H1 (cell line): ENCODE measurements at regions not wholly inside any gene's neighbourhood (a gene's known extent, or its start where the extent isn't known, plus 50 kb on each side); places are given as distances from the start of the nearest gene placed in this dataset.

Experiments
- CTCF ChIA-PET: fragments of 300-600 bp; sonication (Branson Sonifier 250); formaldehyde crosslinking; loops from one replicate; lab custom pipeline; 2021; ENCODE audit not compliant: partially characterized antibody; lab: Charles Lee
- POLR2A ChIA-PET: fragments of 300-600 bp; sonication (Branson Sonifier 250); formaldehyde crosslinking; loops from one replicate; lab custom pipeline; 2021; ENCODE audit warnings: inconsistent platforms; ENCODE audit not compliant: partially characterized antibody; lab: Charles Lee
- DNase-seq, 2 experiments: peaks; one replicate each; pipeline versions ENCODE4 v3.0.0 to v3.0.0-alpha.2; 2010 to 2022; ENCODE audit warnings: low spot score in 2 of 2, low read depth in 1 of 2, mixed read lengths in 1 of 2
- FAIRE-seq: peaks from 2 replicates; lab custom pipeline; 2011; peaks lifted over from hg19 to GRCh38; lab: Jason Lieb, UNC
- H2AFZ ChIP-seq: 2 replicates; pipeline ENCODE4 v1.8.1; 2012; ENCODE audit warnings: low read length, inconsistent platforms
- H2AK5ac ChIP-seq: 2 replicates; pipeline ENCODE4 v1.6.1; 2013; ENCODE audit warnings: low read depth, low read length
- H2BK120ac ChIP-seq: replicated peaks from 2 replicates; pipeline ENCODE3; 2013; ENCODE audit warnings: low read depth, low read length, inconsistent platforms
- H2BK12ac ChIP-seq: 2 replicates; pipeline ENCODE4 v1.6.1; 2013; ENCODE audit warnings: low read depth, low read length
- H2BK15ac ChIP-seq: 2 replicates; pipeline ENCODE4 v1.6.1; 2013; ENCODE audit warnings: low read length
- H2BK20ac ChIP-seq: 2 replicates; pipeline ENCODE4 v1.6.1; 2013; ENCODE audit warnings: low read length
- H2BK5ac ChIP-seq: 2 replicates; pipeline ENCODE4 v1.6.1; 2013; ENCODE audit warnings: low read depth, low read length
- H3K14ac ChIP-seq: 2 replicates; pipeline ENCODE4 v1.6.1; 2013; ENCODE audit warnings: inconsistent platforms; ENCODE audit not compliant: insufficient read length
- H3K18ac ChIP-seq: 2 replicates; pipeline ENCODE4 v1.6.1; 2013; ENCODE audit warnings: low read length; ENCODE audit errors: extremely low read depth
- H3K23ac ChIP-seq: 2 replicates; pipeline ENCODE4 v1.6.1; 2013; ENCODE audit warnings: inconsistent platforms; ENCODE audit not compliant: insufficient read length
- H3K23me2 ChIP-seq: 2 replicates; pipeline ENCODE4 v1.6.1; 2013; ENCODE audit warnings: low read depth, low read length
- H3K27ac ChIP-seq: 2 replicates; pipeline ENCODE4 v1.6.1; 2011; ENCODE audit warnings: low read depth, low read length, inconsistent platforms
- H3K27me3 ChIP-seq, 4 experiments: replicated peaks in 1 of 4; 1 replicate in 1 of 4; 2 replicates in 3 of 4; pipeline versions ENCODE4 v1.6.1 to v1.8.1; 2011 to 2013; ENCODE audit warnings: low read length in 3 of 4, mild to moderate bottlenecking in 3 of 4, inconsistent platforms in 2 of 4, mixed read lengths in 2 of 4, moderate library complexity in 1 of 4; ENCODE audit not compliant: control insufficient read depth in 3 of 4, insufficient read depth in 3 of 4; ENCODE audit errors: extremely low read depth in 1 of 4
- H3K36me3 ChIP-seq, 4 experiments: 2 replicates each; pipeline versions ENCODE4 v1.6.1 to v1.8.1; 2011 to 2013; ENCODE audit warnings: mild to moderate bottlenecking in 4 of 4, low read length in 3 of 4, moderate library complexity in 2 of 4, control low read depth in 1 of 4, inconsistent platforms in 1 of 4; ENCODE audit not compliant: insufficient read depth in 4 of 4, control insufficient read depth in 2 of 4
- H3K4ac ChIP-seq: replicated peaks from 2 replicates; pipeline ENCODE3; 2013; ENCODE audit warnings: low read length, low read depth, mixed read lengths, inconsistent platforms; ENCODE audit not compliant: insufficient read length
- H3K4me1 ChIP-seq, 4 experiments: replicated peaks in 1 of 4; 1 replicate in 1 of 4; 2 replicates in 3 of 4; pipeline versions ENCODE4 v1.6.1 to v1.8.1; 2011 to 2013; ENCODE audit warnings: low read length in 3 of 4, inconsistent platforms in 2 of 4, mixed read lengths in 1 of 4; ENCODE audit not compliant: insufficient read depth in 4 of 4, control insufficient read depth in 3 of 4
- H3K4me2 ChIP-seq, 2 experiments: 2 replicates each; pipeline versions ENCODE4 v1.6.1 to v1.8.1; 2011 to 2013; ENCODE audit warnings: low read depth in 2 of 2, low read length in 2 of 2, control low read depth in 1 of 2, inconsistent platforms in 1 of 2, mild to moderate bottlenecking in 1 of 2; ENCODE audit not compliant: insufficient read depth in 1 of 2
- H3K4me3 ChIP-seq, 4 experiments: fragments of 200-600, 300-600 bp in 1 of 4; sonication (generic), shearing (Covaris generic), sonication (Bioruptor Twin) in 1 of 4; 2 replicates each; pipeline versions ENCODE4 v1.5.1 to v1.8.1; 2011 to 2016; ENCODE audit warnings: low read length in 4 of 4, low read depth in 3 of 4, control low read depth in 2 of 4, inconsistent platforms in 2 of 4, mild to moderate bottlenecking in 2 of 4, mixed read lengths in 1 of 4, moderate library complexity in 1 of 4; ENCODE audit not compliant: insufficient read depth in 2 of 4; ENCODE audit errors: extremely low read depth in 1 of 4
- H3K56ac ChIP-seq: replicated peaks from 2 replicates; pipeline ENCODE3; 2013; ENCODE audit warnings: low read depth, mild to moderate bottlenecking, mixed read lengths, low read length, inconsistent platforms; ENCODE audit not compliant: insufficient read length
- H3K79me1 ChIP-seq: 2 replicates; pipeline ENCODE4 v1.6.1; 2013; ENCODE audit warnings: low read depth, low read length, control low read depth
- H3K79me2 ChIP-seq, 2 experiments: 2 replicates each; pipeline versions ENCODE4 v1.6.1 to v1.8.1; 2012 to 2013; ENCODE audit warnings: low read length in 2 of 2, mild to moderate bottlenecking in 2 of 2, inconsistent platforms in 1 of 2; ENCODE audit not compliant: insufficient read depth in 2 of 2, control insufficient read depth in 1 of 2
- H3K9ac ChIP-seq, 4 experiments: replicated peaks in 1 of 4; 1 replicate in 1 of 4; 2 replicates in 3 of 4; pipeline versions ENCODE4 v1.6.1 to v1.8.1; 2011 to 2013; ENCODE audit warnings: low read depth in 3 of 4, low read length in 3 of 4, control low read depth in 2 of 4, mild to moderate bottlenecking in 2 of 4, moderate library complexity in 2 of 4, inconsistent platforms in 1 of 4; ENCODE audit errors: extremely low read depth in 1 of 4
- H3K9me3 ChIP-seq, 2 experiments: 2 replicates each; pipeline versions ENCODE4 v1.6.1 to v1.8.1; 2012 to 2013; ENCODE audit warnings: mild to moderate bottlenecking in 2 of 2, moderate library complexity in 2 of 2, control low read depth in 1 of 2, inconsistent platforms in 1 of 2, low read depth in 1 of 2, low read length in 1 of 2, mixed read lengths in 1 of 2; ENCODE audit not compliant: insufficient read depth in 2 of 2
- H4K20me1 ChIP-seq, 2 experiments: replicated peaks in 1 of 2; 2 replicates each; pipeline versions ENCODE3 to v1.8.1; 2011 to 2013; ENCODE audit warnings: inconsistent platforms in 2 of 2, low read length in 2 of 2, mild to moderate bottlenecking in 1 of 2; ENCODE audit not compliant: insufficient read depth in 2 of 2, control insufficient read depth in 1 of 2
- H4K5ac ChIP-seq: 2 replicates; pipeline ENCODE4 v1.6.1; 2013; ENCODE audit warnings: low read length, low read depth, mixed read lengths, inconsistent platforms; ENCODE audit not compliant: insufficient read length
- H4K8ac ChIP-seq: 2 replicates; pipeline ENCODE4 v1.8.0; 2013; ENCODE audit warnings: mild to moderate bottlenecking, moderate library complexity, low read length, inconsistent platforms; ENCODE audit not compliant: insufficient read depth; ENCODE audit errors: extremely low read depth
- H4K91ac ChIP-seq: replicated peaks from 2 replicates; pipeline ENCODE3; 2013; ENCODE audit warnings: low read length, mixed read lengths, inconsistent platforms; ENCODE audit not compliant: insufficient read length
- BACH1 ChIP-seq: IDR thresholded peaks from 2 replicates; pipeline ENCODE4 v1.6.1; 2012; ENCODE audit warnings: low read length, improper control_type of control experiment
- BRCA1 ChIP-seq: IDR thresholded peaks from 2 replicates; pipeline ENCODE4 v1.6.1; 2012; ENCODE audit warnings: low read depth, low read length, improper control_type of control experiment
- CEBPB ChIP-seq: IDR thresholded peaks from 2 replicates; pipeline ENCODE4 v1.6.1; 2012; ENCODE audit warnings: low read depth, low read length
- CREB1 ChIP-seq: IDR thresholded peaks from 2 replicates; pipeline ENCODE4 v1.6.1; 2012; ENCODE audit warnings: inconsistent platforms
- EGR1 ChIP-seq: IDR thresholded peaks from 2 replicates; pipeline ENCODE4 v1.6.1; 2011; ENCODE audit warnings: low read depth, low read length, borderline replicate concordance
- TAF1 ChIP-seq: IDR thresholded peaks from 2 replicates; pipeline ENCODE4 v1.6.1; 2011; ENCODE audit warnings: mild to moderate bottlenecking, low read depth, low read length
- WGBS, 2 experiments: shearing (Covaris generic) in 1 of 2; methylation state at CpG; one replicate each; pipeline versions ENCODE4 v1.1.6 to v1.1.7; 2013 to 2015; ENCODE audit warnings: low lambda C conversion rate in 2 of 2, mixed read lengths in 2 of 2, inconsistent platforms in 1 of 2, low coverage in 1 of 2, missing lambda C conversion rate in 1 of 2; ENCODE audit not compliant: insufficient replicate concordance in 2 of 2, insufficient coverage in 1 of 2, insufficient read length in 1 of 2; ENCODE audit errors: extremely low coverage in 1 of 2, missing lambda C conversion rate in 1 of 2; 5-methylcytosine and 5-hydroxymethylcytosine counted together
- TF ChIP-seq, protein P1 (sequence below): IDR thresholded peaks from 2 replicates; pipeline ENCODE4 v1.6.1; 2012; ENCODE audit warnings: low read length, inconsistent platforms
- TF ChIP-seq, protein P2 (sequence below): IDR thresholded peaks from 2 replicates; pipeline ENCODE4 v1.6.1; 2012; ENCODE audit warnings: inconsistent platforms

DNA sequence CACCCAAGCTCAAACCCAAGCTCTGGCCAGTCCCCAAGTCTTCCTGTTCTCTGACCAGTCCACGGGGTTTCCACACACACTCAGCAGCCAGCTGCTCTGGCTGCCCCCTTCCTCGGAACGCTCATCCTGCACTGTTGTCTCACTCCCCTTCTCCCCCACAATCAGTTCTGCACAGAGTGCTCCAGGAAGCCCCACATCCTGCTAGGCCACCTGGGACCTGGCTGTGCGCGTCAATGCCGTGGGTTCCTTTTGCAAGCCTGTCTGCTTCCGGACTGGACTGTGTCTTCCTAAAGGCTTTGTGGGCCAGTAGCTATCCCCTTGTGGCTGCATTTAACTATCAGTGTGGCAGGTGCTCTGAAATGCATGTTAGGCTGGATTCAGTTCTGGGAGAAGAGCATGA, 605.0 kb upstream of the RAB6C start:
- no peak overlapping the region for H4K8ac ChIP-seq
- no peak overlapping the region for H2BK120ac ChIP-seq
- H3K4me1 ChIP-seq, result no peaks in the 10 kb centered on the region; a peak in 1 of 7 replicates
- no peak overlapping the region for H3K23ac ChIP-seq
- H2AFZ ChIP-seq, result no peak overlapping the region
- H3K4me3 ChIP-seq, result no peak overlapping the region
- no peak overlapping the region for H2BK20ac ChIP-seq
- H3K27ac ChIP-seq, result no peak overlapping the region
- no peak overlapping the region for H3K14ac ChIP-seq
- WGBS, 2 experiments, result 93% methylated on average over 3 of the region's 7 CpGs; no CpG with 5 or more reads in 1 of the 2 experiments
- no peak for DNase-seq
- H3K18ac ChIP-seq, result no peak overlapping the region
- H4K20me1 ChIP-seq, result peaks cover 0 to 3% of the 10 kb centered on the region in 2 experiments
- no peak overlapping the region for H3K56ac ChIP-seq
- H3K79me1 ChIP-seq, result no peaks in the 10 kb centered on the region
- no peaks in the 10 kb centered on the region for H3K27me3 ChIP-seq
- H2BK15ac ChIP-seq, result no peak overlapping the region
- H3K36me3 ChIP-seq, result no peaks in the 10 kb centered on the region
- no peak overlapping the region for H2BK12ac ChIP-seq
- H3K9me3 ChIP-seq, result no peaks in the 10 kb centered on the region
- ChIA-PET CTCF (interaction anchor here (0.5 to 1.7 kb wide), 5 partner anchors 12 to 476 kb away, joined by 3 to 6 read pairs (median 4); no protein-coding TSS in a partner anchor), POLR2A (no interaction called here)
- no peaks in the 10 kb centered on the region for H3K23me2 ChIP-seq
- H3K4ac ChIP-seq, result no peak overlapping the region
- H2BK5ac ChIP-seq, result no peak overlapping the region
- H2AK5ac ChIP-seq, result no peak overlapping the region
- H3K4me2 ChIP-seq, result no peak overlapping the region
- H4K5ac ChIP-seq, result no peak overlapping the region
- TF ChIP-seq, protein P1, sequence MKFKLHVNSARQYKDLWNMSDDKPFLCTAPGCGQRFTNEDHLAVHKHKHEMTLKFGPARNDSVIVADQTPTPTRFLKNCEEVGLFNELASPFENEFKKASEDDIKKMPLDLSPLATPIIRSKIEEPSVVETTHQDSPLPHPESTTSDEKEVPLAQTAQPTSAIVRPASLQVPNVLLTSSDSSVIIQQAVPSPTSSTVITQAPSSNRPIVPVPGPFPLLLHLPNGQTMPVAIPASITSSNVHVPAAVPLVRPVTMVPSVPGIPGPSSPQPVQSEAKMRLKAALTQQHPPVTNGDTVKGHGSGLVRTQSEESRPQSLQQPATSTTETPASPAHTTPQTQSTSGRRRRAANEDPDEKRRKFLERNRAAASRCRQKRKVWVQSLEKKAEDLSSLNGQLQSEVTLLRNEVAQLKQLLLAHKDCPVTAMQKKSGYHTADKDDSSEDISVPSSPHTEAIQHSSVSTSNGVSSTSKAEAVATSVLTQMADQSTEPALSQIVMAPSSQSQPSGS, result no peak
- TF ChIP-seq EGR1 (no peak), CEBPB (no peak), BRCA1 (no peak), TAF1 (no peak), CREB1 (no peak), BACH1 (no peak)
- TF ChIP-seq, protein P2, sequence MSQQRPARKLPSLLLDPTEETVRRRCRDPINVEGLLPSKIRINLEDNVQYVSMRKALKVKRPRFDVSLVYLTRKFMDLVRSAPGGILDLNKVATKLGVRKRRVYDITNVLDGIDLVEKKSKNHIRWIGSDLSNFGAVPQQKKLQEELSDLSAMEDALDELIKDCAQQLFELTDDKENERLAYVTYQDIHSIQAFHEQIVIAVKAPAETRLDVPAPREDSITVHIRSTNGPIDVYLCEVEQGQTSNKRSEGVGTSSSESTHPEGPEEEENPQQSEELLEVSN, result no peak
- H3K79me2 ChIP-seq, result no peaks in the 10 kb centered on the region
- no peak overlapping the region for H3K9ac ChIP-seq
- H4K91ac ChIP-seq, result no peak overlapping the region
- no peak for FAIRE-seq
